T1000 (cell line): ENCODE measurements at regions not wholly inside any gene's neighbourhood (a gene's known extent, or its start where the extent isn't known, plus 50 kb on each side); places are given as distances from the start of the nearest gene placed in this dataset.

Experiments used
- DNase-seq: peaks from one replicate; lab custom pipeline; 2025; ENCODE audit warnings: mixed read lengths; lab: John Stamatoyannopoulos, UW

- no peak for DNase-seq
These were observed 281.6 kb downstream of the KIF4B start for GRCh38 chr5:155295111-155295510.

GRCh38 chr5:155299386-155300005, 285.9 kb downstream of the KIF4B start:
- no peak for DNase-seq

- no peak for DNase-seq
These were observed 289.6 kb downstream of the KIF4B start for GRCh38 chr5:155303120-155303519.

GRCh38 chr5:155307229-155307628, 293.7 kb downstream of the KIF4B start:
- no peak for DNase-seq

- no peak for DNase-seq
These were observed 294.7 kb downstream of the KIF4B start for GRCh38 chr5:155308289-155308688.

- no peak for DNase-seq
These were observed 295.6 kb downstream of the KIF4B start for GRCh38 chr5:155309021-155309746.

- DNase-seq, result no peak
These were observed 298.2 kb downstream of the KIF4B start for GRCh38 chr5:155311721-155312120.

- no peak for DNase-seq
These were observed 300.0 kb downstream of the KIF4B start for GRCh38 chr5:155313518-155313917.

GRCh38 chr5:155316070-155316714, 302.6 kb downstream of the KIF4B start:
- no peak for DNase-seq

- DNase-seq, result no peak
These were observed 319.1 kb downstream of the KIF4B start for GRCh38 chr5:155332618-155333017.

GRCh38 chr5:155342956-155343355, 329.4 kb downstream of the KIF4B start:
- DNase-seq, result no peak

GRCh38 chr5:155343468-155343867, 329.9 kb downstream of the KIF4B start:
- DNase-seq, result no peak

GRCh38 chr5:155353231-155353630, 339.7 kb downstream of the KIF4B start:
- DNase-seq, result no peak

- DNase-seq, result no peak
These were observed 352.5 kb downstream of the KIF4B start for GRCh38 chr5:155366096-155366495.

GRCh38 chr5:155367841-155368240, 354.3 kb downstream of the KIF4B start:
- no peak for DNase-seq

- no peak for DNase-seq
These were observed 354.9 kb downstream of the KIF4B start for GRCh38 chr5:155368490-155368889.

- DNase-seq, result no peak
These were observed 366.9 kb downstream of the KIF4B start for GRCh38 chr5:155380480-155380879.

- no peak for DNase-seq
These were observed 368.1 kb downstream of the KIF4B start for GRCh38 chr5:155381654-155382053.

- DNase-seq, result no peak
These were observed 375.9 kb downstream of the KIF4B start for GRCh38 chr5:155389498-155389897.

- DNase-seq, result no peak
These were observed 381.2 kb downstream of the KIF4B start for GRCh38 chr5:155394727-155395126.

GRCh38 chr5:155402927-155403640, 389.5 kb downstream of the KIF4B start:
- DNase-seq, result peak; percentile 70

GRCh38 chr5:155406815-155407214, 393.3 kb downstream of the KIF4B start:
- DNase-seq, result no peak

GRCh38 chr5:155408465-155408864, 394.9 kb downstream of the KIF4B start:
- no peak for DNase-seq
